NK-92 (cell line): ENCODE measurements at regions not wholly inside any gene's neighbourhood (a gene's known extent, or its start where the extent isn't known, plus 50 kb on each side); places are given as distances from the start of the nearest gene placed in this dataset.

Experiments used
- DNase-seq: peaks from one replicate; lab custom pipeline; 2025; ENCODE audit not compliant: unreplicated experiment; lab: John Stamatoyannopoulos, UW

GRCh38 chrX:39654183-39654925 lies 443.4 kb downstream of the BCOR start:
- DNase-seq = no peak

GRCh38 chrX:39654952-39655351 lies 442.8 kb downstream of the BCOR start:
- no peak for DNase-seq

GRCh38 chrX:39661116-39661907 lies 436.4 kb downstream of the BCOR start:
- no peak for DNase-seq

GRCh38 chrX:39665830-39666518 lies 431.8 kb downstream of the BCOR start:
- DNase-seq = no peak

- no peak for DNase-seq
These were observed 430.6 kb downstream of the BCOR start for GRCh38 chrX:39667191-39667590.

- DNase-seq = no peak
These were observed 429.8 kb downstream of the BCOR start for GRCh38 chrX:39667736-39668482.

GRCh38 chrX:39669668-39670067 lies 428.1 kb downstream of the BCOR start:
- DNase-seq = no peak

GRCh38 chrX:39670281-39670680 lies 427.5 kb downstream of the BCOR start:
- no peak for DNase-seq

- DNase-seq = no peak
These were observed 425.4 kb downstream of the BCOR start for GRCh38 chrX:39672405-39672804.

- DNase-seq = no peak
These were observed 423.1 kb downstream of the BCOR start for GRCh38 chrX:39674490-39675161.

GRCh38 chrX:39675162-39675553 lies 422.6 kb downstream of the BCOR start:
- no peak for DNase-seq

- no peak for DNase-seq
These were observed 422.1 kb downstream of the BCOR start for GRCh38 chrX:39675619-39676018.

- no peak for DNase-seq
These were observed 421.3 kb downstream of the BCOR start for GRCh38 chrX:39676434-39676833.

GRCh38 chrX:39677585-39677977 lies 420.2 kb downstream of the BCOR start:
- no peak for DNase-seq

GRCh38 chrX:39677978-39678791 lies 419.6 kb downstream of the BCOR start:
- DNase-seq = no peak

- DNase-seq = no peak
These were observed 418.8 kb downstream of the BCOR start for GRCh38 chrX:39678914-39679313.

GRCh38 chrX:39679497-39680157 lies 418.1 kb downstream of the BCOR start:
- no peak for DNase-seq

- DNase-seq = no peak
These were observed 415.9 kb downstream of the BCOR start for GRCh38 chrX:39681885-39682284.

- DNase-seq = no peak
These were observed 415.0 kb downstream of the BCOR start for GRCh38 chrX:39682778-39683177.
